Left lobe of liver (tissue), 2 donors: ENCODE measurements at regions not wholly inside any gene's neighbourhood (a gene's known extent, or its start where the extent isn't known, plus 50 kb on each side); places are given as distances from the start of the nearest gene placed in this dataset.

ENCODE experiments used
- ATAC-seq: fragments of 200-7000 bp; cut with Tn5 transposase; one replicate; pipeline ENCODE4 v1.9.1; 2020; ENCODE audit warnings: mild to moderate bottlenecking, moderate library complexity
- DNase-seq: peaks from one replicate; pipeline ENCODE4 v3.0.0-alpha.2; 2020; ENCODE audit warnings: low spot score
- donor health status: DM: no; HTN: no; CAD: no; lungs with moderate emphysema.
- donor health status: DM: no; HTN: yes; CAD: no.

GRCh38 chr2:122210065-122210464, 454.6 kb downstream of the TSN start:
- no peak for ATAC-seq
- DNase-seq = no peak

GRCh38 chr2:122210898-122211856, 455.7 kb downstream of the TSN start:
- ATAC-seq (no peak), DNase-seq (no peak)

GRCh38 chr2:122213312-122213711, 457.9 kb downstream of the TSN start:
- DNase-seq (no peak), ATAC-seq (no peak)

- ATAC-seq (no peak), DNase-seq (no peak)
These were observed 460.6 kb downstream of the TSN start for GRCh38 chr2:122216071-122216470.

GRCh38 chr2:122216901-122217300, 461.4 kb downstream of the TSN start:
- no peak for ATAC-seq

GRCh38 chr2:122218596-122218995, 463.1 kb downstream of the TSN start:
- no peak for ATAC-seq
- DNase-seq = no peak

More at GRCh38 chr2:122216901-122217300, 461.4 kb downstream of the TSN start:
- no peak for DNase-seq

- no peak for DNase-seq
- ATAC-seq = no peak
These were observed 464.1 kb downstream of the TSN start for GRCh38 chr2:122219504-122219903.

GRCh38 chr2:122221665-122222064, 466.2 kb downstream of the TSN start:
- no peak for DNase-seq
- no peak for ATAC-seq

GRCh38 chr2:122231296-122231695, 475.8 kb downstream of the TSN start:
- DNase-seq (no peak), ATAC-seq (no peak)

GRCh38 chr2:122233372-122233771, 477.9 kb downstream of the TSN start:
- ATAC-seq (no peak), DNase-seq (no peak)

- peak; percentile 75 for ATAC-seq
- DNase-seq = peak; percentile 61
These were observed 480.9 kb downstream of the TSN start for GRCh38 chr2:122236152-122236874.

GRCh38 chr2:122236925-122237324, 481.5 kb downstream of the TSN start:
- DNase-seq (no peak), ATAC-seq (no peak)

- no peak for DNase-seq
- no peak for ATAC-seq
These were observed 482.0 kb downstream of the TSN start for GRCh38 chr2:122237450-122237849.

GRCh38 chr2:122238006-122238559, 482.6 kb downstream of the TSN start:
- DNase-seq = no peak
- ATAC-seq = no peak

GRCh38 chr2:122239440-122239839, 484.0 kb downstream of the TSN start:
- ATAC-seq (no peak), DNase-seq (no peak)

GRCh38 chr2:122244598-122245229, 489.3 kb downstream of the TSN start:
- DNase-seq = no peak
- ATAC-seq = no peak

- DNase-seq (no peak), ATAC-seq (no peak)
These were observed 494.2 kb downstream of the TSN start for GRCh38 chr2:122249673-122250072.

GRCh38 chr2:122251158-122251557, 495.7 kb downstream of the TSN start:
- ATAC-seq (no peak), DNase-seq (no peak)

- DNase-seq (no peak), ATAC-seq (no peak)
These were observed 496.1 kb downstream of the TSN start for GRCh38 chr2:122251566-122251965.

GRCh38 chr2:122255924-122256323, 500.5 kb downstream of the TSN start:
- no peak for ATAC-seq
- no peak for DNase-seq

GRCh38 chr2:122261911-122262310, 506.5 kb downstream of the TSN start:
- no peak for DNase-seq
- ATAC-seq = no peak
